CD4-positive, alpha-beta T cell treated with Interleukin-15 for 1 hour (primary cell): ENCODE measurements at regions not wholly inside any gene's neighbourhood (a gene's known extent, or its start where the extent isn't known, plus 50 kb on each side); places are given as distances from the start of the nearest gene placed in this dataset.
"Not testable (repeated sequence)": the region's sequence is repeated elsewhere in the genome, so short reads cannot be mapped to it uniquely, and the experiment has no call there.

Source experiments
- DNase-seq: peaks from one replicate; pipeline ENCODE4 v3.0.0-alpha.2; 2020

GRCh38 chr2:95686056-95686825 is 94.4 kb downstream of the TRIM43 start:
- DNase-seq = not testable (repeated sequence)

DNA sequence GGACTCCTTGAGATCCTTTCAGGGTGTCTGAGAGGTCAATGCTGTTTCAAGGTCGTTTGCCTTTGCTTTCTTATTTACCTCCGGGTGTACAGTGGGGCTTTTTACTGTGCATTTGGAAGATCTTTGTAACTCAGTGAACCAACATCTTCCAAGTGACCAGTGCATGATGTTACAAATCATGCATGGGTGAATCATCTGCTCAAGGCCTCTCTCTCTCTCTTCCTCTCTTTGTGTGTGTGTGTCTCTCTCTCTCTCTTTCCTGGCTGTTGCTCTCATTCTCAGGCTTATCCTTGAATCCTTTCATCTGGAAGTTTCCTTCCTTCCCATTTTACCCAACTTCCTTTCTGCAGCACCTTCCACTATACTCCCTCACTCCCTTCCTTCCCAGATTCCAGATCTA is 96.1 kb downstream of the TRIM43 start:
- DNase-seq = not testable (repeated sequence)

DNA sequence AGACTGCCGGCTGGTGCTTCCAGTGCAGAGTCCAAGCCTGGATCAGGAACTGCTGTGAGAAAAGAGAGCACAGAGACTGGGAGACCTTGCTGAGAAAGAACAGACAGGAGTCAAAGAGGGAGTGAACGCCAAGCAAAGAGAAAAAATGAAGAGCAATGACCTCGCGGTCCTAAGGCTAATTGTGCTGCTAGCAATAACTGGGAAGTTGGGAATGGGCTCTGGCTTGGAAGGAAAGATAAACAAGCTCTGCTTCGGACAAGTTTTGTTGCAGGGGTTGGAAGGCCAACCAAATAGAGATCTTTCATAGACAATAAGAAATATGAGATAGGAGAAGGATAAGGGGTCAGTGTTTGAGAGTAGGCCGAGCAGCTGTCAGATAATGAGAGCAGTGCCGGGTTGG is 99.4 kb downstream of the TRIM43 start:
- DNase-seq = not testable (repeated sequence)

DNA sequence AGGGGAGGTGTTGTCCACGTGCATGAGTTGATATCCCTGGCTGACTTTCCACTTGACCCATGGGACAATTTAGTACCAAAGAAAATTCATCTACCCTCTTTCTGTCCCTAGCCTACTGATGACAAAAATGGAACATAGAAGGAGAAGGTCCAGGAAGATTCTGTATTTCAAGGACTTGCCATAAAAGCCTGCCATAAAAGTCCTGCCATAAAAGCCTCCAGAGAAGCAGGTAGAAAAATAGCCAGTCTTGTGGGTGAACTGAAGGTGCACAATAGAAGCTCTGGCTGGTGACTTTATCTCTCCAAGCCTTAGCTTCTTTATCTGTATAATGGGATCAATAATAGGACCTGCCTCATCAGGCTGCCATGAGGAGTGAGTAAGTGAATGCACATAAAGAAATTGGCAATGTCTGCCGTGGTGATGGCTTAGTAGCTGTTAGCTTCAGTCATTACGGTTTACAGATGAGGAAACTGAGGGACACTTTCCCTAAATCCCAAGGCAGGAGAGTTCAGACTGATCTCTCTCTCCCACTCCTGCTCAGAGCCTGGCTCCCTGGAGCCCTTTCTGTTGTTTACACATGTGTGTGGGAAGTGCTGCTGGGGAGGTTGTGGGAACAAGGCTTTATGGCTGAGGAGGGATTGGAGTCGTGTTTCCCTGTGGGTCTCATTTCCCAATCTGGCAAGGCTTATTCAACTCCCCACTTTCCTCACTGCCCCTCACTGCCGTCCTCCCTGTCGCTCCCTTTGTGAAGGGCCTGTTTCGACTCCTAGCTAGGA is 101.5 kb downstream of the TRIM43 start:
- not testable (repeated sequence) for DNase-seq

DNA sequence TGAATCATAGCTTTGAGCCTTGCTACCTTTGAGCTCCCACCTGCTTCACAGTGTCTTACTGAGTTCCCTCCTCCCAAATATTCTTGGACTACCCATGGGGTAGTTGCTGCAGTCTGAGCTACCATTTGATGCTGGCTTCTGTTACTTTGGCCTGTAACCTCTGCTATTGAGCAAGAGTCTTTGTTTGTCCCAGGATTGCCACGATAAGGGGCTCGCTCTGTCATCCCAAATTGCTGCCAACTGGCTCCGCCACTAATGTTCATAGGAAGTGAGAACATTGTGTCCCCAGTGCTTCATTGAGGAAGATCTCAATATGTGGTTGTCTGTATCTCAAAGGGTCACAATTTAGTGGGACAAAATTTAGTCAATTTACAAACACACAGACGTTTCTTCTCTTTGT is 103.8 kb downstream of the TRIM43 start:
- DNase-seq = no peak

DNA sequence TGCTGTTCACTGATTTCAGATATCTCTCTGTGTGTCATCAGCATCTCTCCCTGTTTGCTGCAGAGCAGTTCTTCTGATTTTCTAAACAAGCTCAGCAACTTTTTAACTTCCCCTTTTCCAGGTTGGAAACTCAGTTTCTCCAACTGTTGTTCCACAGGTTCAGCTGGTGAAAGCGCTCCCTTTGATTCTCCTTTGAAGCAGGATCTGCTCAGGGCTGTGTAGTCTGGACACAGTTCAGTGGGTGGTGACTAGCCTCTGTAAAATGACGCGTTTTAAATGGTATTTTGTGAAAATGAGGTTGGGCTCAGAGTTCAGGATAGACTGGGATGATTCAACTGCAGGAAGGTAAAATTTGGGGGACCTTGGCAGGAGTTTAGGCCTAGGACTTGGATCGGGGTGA is 106.3 kb downstream of the TRIM43 start:
- no peak for DNase-seq

- not testable (repeated sequence) for DNase-seq
Measured at GRCh38 chr2:95699201-95700184, 107.7 kb downstream of the TRIM43 start.

- peak; percentile 33 for DNase-seq
Measured at GRCh38 chr2:95700519-95700918, 108.7 kb downstream of the TRIM43 start.

- no peak for DNase-seq
Measured at GRCh38 chr2:95702471-95702870, 110.7 kb downstream of the TRIM43 start.

DNA sequence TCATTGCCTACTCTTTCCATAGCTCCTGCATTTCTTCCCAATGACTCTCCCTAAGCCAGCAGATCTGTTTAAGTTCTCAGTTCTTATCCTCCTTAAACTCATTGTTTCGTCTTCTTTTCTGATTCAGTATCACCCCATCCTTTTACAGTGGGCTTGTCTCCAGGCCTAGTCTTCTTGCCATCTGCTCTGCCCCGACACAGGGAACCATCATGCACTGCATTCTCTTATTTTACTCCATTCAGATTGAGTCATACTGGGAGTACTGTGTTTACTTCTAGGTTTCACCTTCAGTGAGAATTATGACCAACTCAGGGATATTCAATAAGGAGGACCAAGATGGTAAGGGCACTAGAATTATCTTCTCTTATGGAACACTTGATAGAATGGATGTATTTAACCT is 115.4 kb downstream of the TRIM43 start:
- not testable (repeated sequence) for DNase-seq

DNA sequence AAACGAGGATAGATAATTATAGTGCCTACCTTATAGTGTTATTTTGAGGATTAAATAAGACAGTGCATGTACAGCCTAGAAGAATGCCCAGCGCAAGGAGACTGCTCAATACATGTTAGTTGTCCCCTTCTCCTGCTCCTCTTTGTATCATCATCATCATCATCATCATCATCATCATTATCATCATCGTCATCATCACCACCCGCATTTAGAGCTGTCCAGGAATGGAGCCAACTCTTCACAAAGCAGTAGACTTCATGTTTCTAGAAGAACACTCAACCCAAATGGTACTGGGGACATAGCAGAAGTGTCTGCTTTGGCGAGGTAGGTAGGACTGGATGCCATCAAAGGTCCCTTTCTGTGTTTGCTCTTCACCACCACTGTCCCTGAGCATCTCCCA is 116.0 kb downstream of the TRIM43 start:
- no peak for DNase-seq

DNA sequence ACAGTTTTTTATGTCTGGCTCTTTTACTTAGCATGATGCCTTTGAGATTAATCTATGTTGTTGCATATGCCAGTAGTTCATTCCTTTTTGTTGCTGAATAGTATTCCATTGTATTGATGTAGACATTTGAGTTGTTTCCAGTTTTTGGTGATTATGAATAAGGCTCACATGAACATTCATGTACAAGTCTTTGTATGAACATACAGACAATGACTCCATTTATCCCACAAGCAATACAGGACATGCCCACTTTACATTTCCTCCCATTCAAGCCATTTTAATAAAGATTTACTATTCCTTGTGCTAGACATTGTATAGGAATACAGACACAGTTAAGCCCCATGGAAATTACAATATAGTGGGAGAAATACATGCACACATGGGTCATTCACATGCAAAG is 118.0 kb downstream of the TRIM43 start:
- DNase-seq = no peak

DNA sequence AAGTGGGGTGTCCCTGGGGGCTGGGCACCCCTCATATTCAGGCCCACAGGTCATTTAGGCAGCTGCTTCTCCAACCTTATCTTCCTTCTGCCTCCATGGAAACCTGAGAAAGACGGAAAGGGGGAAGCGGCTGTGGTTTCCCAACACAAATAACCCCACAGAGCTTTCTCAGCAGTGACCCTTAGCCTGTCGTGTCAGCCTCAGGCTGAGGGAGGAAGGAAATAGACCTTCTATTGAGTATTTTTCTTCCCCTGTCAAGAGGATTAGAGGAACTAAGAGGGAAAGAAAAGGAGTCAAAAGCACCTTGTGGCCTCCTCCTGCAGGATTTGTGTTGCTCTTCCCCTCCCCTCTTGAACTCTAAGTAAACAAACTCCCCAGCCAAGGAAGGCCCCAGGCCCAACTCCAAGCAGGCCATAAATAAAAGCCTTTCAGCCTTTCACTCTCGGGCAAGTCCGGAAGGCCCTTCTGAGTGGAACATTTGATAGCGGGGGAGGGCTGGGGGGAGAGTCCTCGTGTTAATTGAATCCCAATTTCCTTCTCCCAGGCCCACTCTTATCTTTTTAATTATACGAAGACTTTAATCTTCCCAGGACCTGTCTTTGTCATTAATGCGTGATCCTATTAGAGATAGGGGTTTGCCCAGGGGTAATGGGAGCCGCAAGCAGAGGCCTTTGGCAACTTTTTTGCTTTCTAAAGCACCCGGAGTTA is 121.8 kb downstream of the TRIM43 start:
- not testable (repeated sequence) for DNase-seq

DNA sequence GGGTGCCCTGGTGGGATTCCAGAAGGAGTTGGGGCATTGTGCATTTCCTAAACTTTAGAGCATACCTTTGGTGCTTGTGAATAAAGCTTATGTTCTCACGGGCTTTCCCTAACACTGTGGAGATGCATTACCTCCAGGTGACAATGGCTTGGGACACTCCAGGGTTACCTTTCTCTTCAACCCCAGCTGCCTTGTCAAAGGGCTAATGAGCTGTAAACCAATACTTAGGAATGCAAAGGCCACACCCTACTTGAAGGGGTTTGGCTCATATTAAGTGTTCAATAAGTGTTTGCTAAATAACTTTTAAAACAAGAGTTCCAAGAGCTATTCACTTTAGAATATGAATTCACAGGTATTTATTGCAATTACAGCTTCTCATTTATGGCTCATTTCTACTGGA is 122.6 kb downstream of the TRIM43 start:
- DNase-seq = not testable (repeated sequence)

GRCh38 chr2:95719473-95720060 is 127.8 kb downstream of the TRIM43 start:
- no peak for DNase-seq

DNA sequence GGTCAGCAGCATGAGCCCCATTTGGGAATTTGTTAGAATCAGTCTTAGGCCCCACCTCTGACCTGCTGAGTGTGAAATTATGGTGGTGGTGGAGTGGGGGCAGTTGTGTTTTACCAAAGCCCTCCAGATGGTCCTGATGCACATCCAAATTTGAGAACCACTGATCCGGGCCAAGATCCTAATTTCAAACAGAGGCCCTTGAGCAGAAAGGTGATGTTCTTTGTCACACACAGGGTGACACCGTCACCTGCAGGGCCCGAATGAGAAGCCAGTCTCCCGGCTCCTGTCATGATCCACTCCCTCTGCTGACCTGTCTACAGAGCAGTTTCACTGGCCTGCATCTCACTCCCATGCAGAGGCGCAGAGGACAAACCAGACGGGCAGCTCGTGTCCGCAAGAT is 129.9 kb downstream of the TRIM43 start:
- DNase-seq = no peak

GRCh38 chr2:95722131-95722697 is 130.4 kb downstream of the TRIM43 start:
- DNase-seq = no peak

GRCh38 chr2:95723627-95724210 is 131.9 kb downstream of the TRIM43 start:
- not testable (repeated sequence) for DNase-seq

GRCh38 chr2:95725191-95725590 is 133.4 kb downstream of the TRIM43 start:
- not testable (repeated sequence) for DNase-seq

DNA sequence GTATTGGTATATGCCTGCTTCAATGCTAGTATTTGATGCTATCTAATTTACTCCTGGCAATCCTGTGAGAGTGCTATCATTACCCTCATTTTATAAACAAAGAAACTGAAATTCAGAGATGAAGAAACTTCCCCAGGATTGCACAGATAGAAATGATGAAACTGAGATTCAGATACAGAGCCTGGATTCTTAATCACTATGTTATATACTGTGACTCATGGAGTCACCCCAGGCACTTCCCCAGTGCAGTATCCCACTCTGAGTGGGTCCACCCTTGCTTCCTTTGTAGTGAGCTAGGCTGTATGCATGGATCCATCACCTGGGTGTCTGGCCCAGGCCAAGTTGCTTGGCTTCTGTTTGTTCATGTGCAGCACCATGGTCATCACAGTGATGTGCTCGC is 133.9 kb downstream of the TRIM43 start:
- DNase-seq = not testable (repeated sequence)

DNA sequence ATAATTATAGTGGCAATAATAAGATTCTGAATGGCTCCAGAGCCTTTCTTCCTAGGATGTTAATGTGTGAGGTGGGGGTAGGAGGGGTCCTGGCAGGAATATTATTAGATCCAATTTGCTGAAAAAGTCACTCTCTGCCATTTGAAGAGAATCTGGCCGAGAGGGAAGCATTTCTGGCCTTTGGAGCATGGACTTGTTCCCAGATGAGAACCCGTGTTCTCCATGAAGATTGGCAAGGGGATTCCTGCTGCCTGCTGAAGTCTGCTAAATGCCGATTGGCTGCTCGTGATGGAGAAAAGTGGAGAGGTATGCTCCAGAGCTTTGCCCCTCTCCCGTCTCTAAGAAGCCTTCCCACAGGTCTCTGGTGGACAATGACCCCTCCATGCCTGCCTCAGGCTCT is 135.6 kb downstream of the TRIM43 start:
- DNase-seq = not testable (repeated sequence)
